ENCODE measurements at regions not wholly inside any gene's neighbourhood (a gene's known extent, or its start where the extent isn't known, plus 50 kb on each side); places are given as distances from the start of the nearest gene placed in this dataset.

DNA sequence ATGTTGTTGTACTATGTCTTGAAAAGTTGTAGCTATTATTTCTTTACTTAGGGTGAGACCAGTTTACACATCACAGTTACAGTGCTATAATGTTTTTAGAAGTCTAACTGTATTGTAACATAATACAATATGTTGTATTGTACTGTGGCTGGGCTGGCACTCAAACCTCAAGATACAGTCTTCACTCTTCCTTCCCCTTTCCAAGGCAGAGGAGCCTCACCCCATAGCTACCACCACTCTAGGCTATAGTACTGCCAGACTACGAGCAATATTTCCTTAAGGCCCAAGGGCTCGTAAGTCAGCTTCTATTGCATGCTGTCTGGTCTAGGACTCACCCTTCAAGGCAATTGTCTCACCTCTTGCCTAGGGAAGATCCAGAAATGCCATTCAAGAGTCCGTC lies 597.7 kb downstream of the OTOL1 start:
- TF ChIP-seq CTCF (IDR thresholded peaks at IDR 0.05; ENCODE audit: insufficient read depth, low read depth, low read length) = no peak
- TF ChIP-seq EZH2 (IDR thresholded peaks at IDR 0.05; ENCODE audit: insufficient read depth, low read length) = no peak
